Spinal cord (tissue), 9 donors: ENCODE measurements at regions not wholly inside any gene's neighbourhood (a gene's known extent, or its start where the extent isn't known, plus 50 kb on each side); places are given as distances from the start of the nearest gene placed in this dataset.
A peak's percentile ranks its signal among the peaks of the same experiment; 100 is the strongest.

ENCODE experiments used
- DNase-seq, 6 donors: peaks; one replicate each; pipeline versions ENCODE4 v3.0.0 to v3.0.0-alpha.2; 2013 to 2015; ENCODE audit warnings: low spot score in 6 of 6, low read depth in 4 of 6
- H3K27ac ChIP-seq: one replicate; pipeline ENCODE4 v1.5.1; 2013; ENCODE audit warnings: low read depth, low read length, control low read depth
- H3K27me3 ChIP-seq: one replicate; pipeline ENCODE4 v1.6.1; 2013; ENCODE audit warnings: low read length; ENCODE audit not compliant: control insufficient read depth, insufficient read depth
- H3K36me3 ChIP-seq: one replicate; pipeline ENCODE4 v1.6.1; 2013; ENCODE audit warnings: low read length; ENCODE audit not compliant: control insufficient read depth, insufficient read depth
- H3K4me1 ChIP-seq: one replicate; pipeline ENCODE4 v1.6.1; 2013; ENCODE audit warnings: low read length; ENCODE audit not compliant: control insufficient read depth, insufficient read depth
- H3K4me3 ChIP-seq: one replicate; pipeline ENCODE4 v1.5.1; 2013; ENCODE audit warnings: low read depth, low read length, control low read depth
- H3K9me3 ChIP-seq: one replicate; pipeline ENCODE4 v1.6.1; 2013; ENCODE audit warnings: low read length; ENCODE audit not compliant: control insufficient read depth, insufficient read depth
- WGBS: methylation state at CpG from one replicate; pipeline ENCODE4 v1.1.5; 2013; ENCODE audit warnings: missing lambda C conversion rate; ENCODE audit not compliant: insufficient coverage; 5-methylcytosine and 5-hydroxymethylcytosine counted together
- donor health status: healthy.

- Histone ChIP-seq H3K4me3 (no peak overlapping the region), H3K27me3 (no peaks in the 10 kb centered on the region), H3K36me3 (no peaks in the 10 kb centered on the region), H3K4me1 (no peaks in the 10 kb centered on the region), H3K9me3 (no peaks in the 10 kb centered on the region), H3K27ac (no peak overlapping the region)
- no peak for DNase-seq
- WGBS: no CpG with 5 or more reads among the region's 1 CpG
Measured at GRCh38 chr17:69724238-69724637, 309.7 kb downstream of the MAP2K6 start.

- no peak overlapping the region for H3K4me3 ChIP-seq
- H3K27ac ChIP-seq: no peak overlapping the region
- WGBS: no CpG with 5 or more reads among the region's 3 CpGs
- H3K36me3 ChIP-seq: no peaks in the 10 kb centered on the region
- no peak for DNase-seq
- no peaks in the 10 kb centered on the region for H3K9me3 ChIP-seq
- H3K27me3 ChIP-seq: no peaks in the 10 kb centered on the region
- H3K4me1 ChIP-seq: no peaks in the 10 kb centered on the region
Measured at GRCh38 chr17:69725146-69725545, 310.6 kb downstream of the MAP2K6 start.

- no CpG with 5 or more reads among the region's 2 CpGs for WGBS
- Histone ChIP-seq H3K4me1 (no peaks in the 10 kb centered on the region), H3K4me3 (no peak overlapping the region), H3K36me3 (no peaks in the 10 kb centered on the region), H3K9me3 (no peaks in the 10 kb centered on the region), H3K27me3 (no peaks in the 10 kb centered on the region), H3K27ac (no peak overlapping the region)
- DNase-seq: no peak
Measured at GRCh38 chr17:69728816-69729215, 314.3 kb downstream of the MAP2K6 start.

GRCh38 chr17:69729944-69730343, 315.4 kb downstream of the MAP2K6 start:
- no peak overlapping the region for H3K27ac ChIP-seq
- H3K36me3 ChIP-seq: no peaks in the 10 kb centered on the region
- no peak for DNase-seq
- H3K4me3 ChIP-seq: no peak overlapping the region
- no peaks in the 10 kb centered on the region for H3K4me1 ChIP-seq
- H3K27me3 ChIP-seq: no peaks in the 10 kb centered on the region
- H3K9me3 ChIP-seq: no peaks in the 10 kb centered on the region

GRCh38 chr17:69732272-69732918, 317.9 kb downstream of the MAP2K6 start:
- Histone ChIP-seq H3K4me1 (no peaks in the 10 kb centered on the region), H3K4me3 (no peak overlapping the region), H3K36me3 (no peaks in the 10 kb centered on the region), H3K27ac (no peak overlapping the region), H3K9me3 (peaks cover 4% of the 10 kb centered on the region), H3K27me3 (no peaks in the 10 kb centered on the region)
- no peak for DNase-seq
- 94% methylated on average over 2 of the region's 3 CpGs for WGBS

- Histone ChIP-seq H3K4me3 (no peak overlapping the region), H3K36me3 (no peaks in the 10 kb centered on the region), H3K9me3 (peaks cover 4% of the 10 kb centered on the region), H3K4me1 (no peaks in the 10 kb centered on the region), H3K27me3 (no peaks in the 10 kb centered on the region), H3K27ac (no peak overlapping the region)
- WGBS: 27% methylated on average over 1 of the region's 3 CpGs
- DNase-seq: peak in 4 of 6 donors; percentile 23 to 80 (median 46)
Measured at GRCh38 chr17:69733171-69734012, 318.9 kb downstream of the MAP2K6 start.

GRCh38 chr17:69734656-69735055, 320.2 kb downstream of the MAP2K6 start:
- no peaks in the 10 kb centered on the region for H3K36me3 ChIP-seq
- DNase-seq: no peak
- no peak overlapping the region for H3K4me3 ChIP-seq
- no peak overlapping the region for H3K27ac ChIP-seq
- H3K27me3 ChIP-seq: no peaks in the 10 kb centered on the region
- 100% methylated on average over 1 of the region's 1 CpG for WGBS
- H3K9me3 ChIP-seq: peaks cover 4% of the 10 kb centered on the region
- no peaks in the 10 kb centered on the region for H3K4me1 ChIP-seq

- no peak overlapping the region for H3K4me3 ChIP-seq
- no peaks in the 10 kb centered on the region for H3K36me3 ChIP-seq
- DNase-seq: no peak
- no peaks in the 10 kb centered on the region for H3K27me3 ChIP-seq
- no CpG with 5 or more reads among the region's 2 CpGs for WGBS
- no peak overlapping the region for H3K27ac ChIP-seq
- H3K9me3 ChIP-seq: peaks cover 4% of the 10 kb centered on the region
- H3K4me1 ChIP-seq: no peaks in the 10 kb centered on the region
Measured at GRCh38 chr17:69735285-69735684, 320.8 kb downstream of the MAP2K6 start.

GRCh38 chr17:69743091-69743490, 328.6 kb downstream of the MAP2K6 start:
- H3K4me1 ChIP-seq: no peaks in the 10 kb centered on the region
- H3K36me3 ChIP-seq: no peaks in the 10 kb centered on the region
- no peak for DNase-seq
- H3K27ac ChIP-seq: no peak overlapping the region
- WGBS: 97% methylated on average over 3 of the region's 3 CpGs
- H3K9me3 ChIP-seq: no peaks in the 10 kb centered on the region
- H3K27me3 ChIP-seq: no peaks in the 10 kb centered on the region
- H3K4me3 ChIP-seq: no peak overlapping the region

- Histone ChIP-seq H3K4me3 (no peak overlapping the region), H3K27ac (no peak overlapping the region), H3K9me3 (no peaks in the 10 kb centered on the region), H3K4me1 (no peaks in the 10 kb centered on the region), H3K36me3 (no peaks in the 10 kb centered on the region), H3K27me3 (no peaks in the 10 kb centered on the region)
- DNase-seq: no peak
- 97% methylated on average over 5 of the region's 5 CpGs for WGBS
Measured at GRCh38 chr17:69744512-69745070, 330.1 kb downstream of the MAP2K6 start.
